Activated effector memory CD4-positive, alpha-beta T cell treated with Interleukin-2 at 50 U/mL for 16 hours (primary cell): ENCODE measurements at regions not wholly inside any gene's neighbourhood (a gene's known extent, or its start where the extent isn't known, plus 50 kb on each side); places are given as distances from the start of the nearest gene placed in this dataset.

Experiments used
- DNase-seq: peaks from one replicate; pipeline ENCODE4 v3.0.0-alpha.2; 2020

- no peak for DNase-seq
Observed at GRCh38 chr2:240347949-240348500, 87.4 kb upstream of the GPC1 start.

DNA sequence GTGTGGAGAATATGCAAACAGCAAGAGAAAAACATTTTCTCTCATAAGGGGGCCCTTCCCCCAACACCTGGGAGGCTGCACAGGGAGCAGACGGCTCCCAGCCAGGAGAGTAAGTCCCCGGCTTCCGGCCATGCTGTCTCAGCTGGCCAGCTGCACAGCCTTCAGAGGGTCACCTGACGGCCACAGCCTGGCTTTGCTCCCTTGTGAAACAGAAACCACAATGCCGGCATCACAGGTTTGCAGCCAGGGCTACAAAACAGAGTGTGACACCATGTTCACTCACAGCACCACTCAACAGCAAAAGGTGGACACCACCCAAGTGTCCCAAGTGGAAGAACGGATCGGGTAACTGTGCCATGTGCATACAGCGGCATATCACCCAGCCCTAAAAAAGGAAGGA is 86.9 kb upstream of the GPC1 start:
- no peak for DNase-seq

GRCh38 chr2:240349133-240350005 is 86.1 kb upstream of the GPC1 start:
- DNase-seq: no peak

- DNase-seq: no peak
Observed at GRCh38 chr2:240350006-240350355, 85.5 kb upstream of the GPC1 start.

GRCh38 chr2:240350696-240351087 is 84.8 kb upstream of the GPC1 start:
- DNase-seq: no peak

DNA sequence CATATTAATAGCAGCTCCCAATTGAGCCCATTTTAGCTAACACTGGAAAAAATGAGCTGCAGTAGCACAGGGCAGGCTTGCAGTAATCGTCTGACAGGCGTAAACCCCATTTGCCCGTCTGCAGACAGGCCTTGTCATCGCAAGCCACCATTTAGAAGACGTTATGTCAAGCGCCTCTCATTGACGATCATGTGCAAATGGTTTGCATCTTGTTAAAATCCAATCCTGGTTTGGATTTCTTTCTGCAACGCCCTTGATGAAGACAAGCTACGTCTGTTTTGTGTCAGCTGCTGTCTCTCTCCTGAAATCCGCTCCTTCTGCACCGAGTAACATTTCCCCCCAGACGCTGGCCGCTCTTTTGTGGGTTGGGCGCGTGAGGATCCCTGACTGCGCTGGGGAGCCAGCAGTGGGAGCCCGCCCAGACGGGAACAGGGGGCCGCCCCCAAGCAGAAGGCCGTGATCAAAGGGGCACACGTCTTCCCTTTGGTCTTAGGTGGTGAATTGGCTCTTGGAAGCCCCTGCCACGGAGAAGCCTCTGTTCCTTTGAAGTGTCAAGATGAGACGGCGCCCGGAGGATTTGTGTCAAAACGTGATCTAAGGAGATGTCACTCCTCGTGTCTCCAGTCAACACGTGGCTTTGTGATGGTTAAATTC is 84.2 kb upstream of the GPC1 start:
- DNase-seq: no peak

DNA sequence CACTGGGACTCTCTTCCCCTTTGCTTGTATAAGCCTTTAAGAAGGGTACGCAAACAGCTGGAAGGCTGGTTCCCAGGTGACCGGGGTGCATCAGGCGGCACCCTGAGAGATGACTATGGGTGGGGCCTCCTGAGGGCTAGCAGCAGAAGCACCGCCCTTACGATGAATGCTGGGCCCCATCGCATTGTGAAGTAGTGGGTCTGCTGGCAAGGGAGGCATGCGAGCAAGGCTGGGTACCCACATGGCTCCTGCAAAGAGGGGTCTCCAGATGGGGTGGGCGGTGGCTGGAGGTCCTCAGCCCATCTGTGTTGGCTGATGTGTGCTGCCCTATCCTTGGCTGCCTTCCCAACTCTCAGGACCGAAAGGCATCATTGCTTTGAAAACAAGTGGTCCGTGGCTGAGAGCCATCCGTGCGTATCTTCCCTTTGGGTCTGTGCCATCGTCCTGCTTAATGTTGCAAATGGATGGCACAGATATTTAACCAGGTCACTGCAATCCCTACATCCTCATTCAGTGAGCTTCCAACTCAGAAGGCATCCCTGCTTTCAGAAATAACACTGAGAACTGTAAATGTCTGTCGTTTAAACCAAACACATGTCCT is 83.5 kb upstream of the GPC1 start:
- DNase-seq: no peak

- no peak for DNase-seq
Observed at GRCh38 chr2:240353086-240353798, 82.2 kb upstream of the GPC1 start.

- DNase-seq: no peak
Observed at GRCh38 chr2:240353944-240354343, 81.5 kb upstream of the GPC1 start.

- DNase-seq: no peak
Observed at GRCh38 chr2:240355001-240355891, 80.2 kb upstream of the GPC1 start.

DNA sequence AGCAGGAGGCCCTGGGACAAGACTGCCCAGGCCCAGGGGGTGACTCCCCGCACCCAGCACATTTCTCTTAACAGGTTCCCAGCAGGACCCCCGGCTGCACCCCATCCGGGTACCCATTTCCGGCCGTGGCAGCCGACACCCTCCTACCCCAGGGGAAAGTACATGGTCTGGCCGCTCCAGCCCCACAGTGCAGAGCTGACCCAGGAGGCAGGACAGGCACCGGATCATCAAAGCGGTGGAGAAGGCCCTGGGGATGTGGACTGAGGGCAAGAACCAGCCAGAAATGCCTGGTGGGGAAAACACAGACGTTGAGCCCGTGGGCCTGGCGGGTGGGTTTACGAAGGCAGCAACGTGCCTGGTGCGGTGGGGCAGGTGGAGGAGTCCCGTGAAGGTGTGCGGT is 79.5 kb upstream of the GPC1 start:
- no peak for DNase-seq

GRCh38 chr2:240356700-240357640 is 78.5 kb upstream of the GPC1 start:
- DNase-seq: no peak

- no peak for DNase-seq
Observed at GRCh38 chr2:240357641-240358012, 77.8 kb upstream of the GPC1 start.

GRCh38 chr2:240358080-240358479 is 77.4 kb upstream of the GPC1 start:
- DNase-seq: no peak

DNA sequence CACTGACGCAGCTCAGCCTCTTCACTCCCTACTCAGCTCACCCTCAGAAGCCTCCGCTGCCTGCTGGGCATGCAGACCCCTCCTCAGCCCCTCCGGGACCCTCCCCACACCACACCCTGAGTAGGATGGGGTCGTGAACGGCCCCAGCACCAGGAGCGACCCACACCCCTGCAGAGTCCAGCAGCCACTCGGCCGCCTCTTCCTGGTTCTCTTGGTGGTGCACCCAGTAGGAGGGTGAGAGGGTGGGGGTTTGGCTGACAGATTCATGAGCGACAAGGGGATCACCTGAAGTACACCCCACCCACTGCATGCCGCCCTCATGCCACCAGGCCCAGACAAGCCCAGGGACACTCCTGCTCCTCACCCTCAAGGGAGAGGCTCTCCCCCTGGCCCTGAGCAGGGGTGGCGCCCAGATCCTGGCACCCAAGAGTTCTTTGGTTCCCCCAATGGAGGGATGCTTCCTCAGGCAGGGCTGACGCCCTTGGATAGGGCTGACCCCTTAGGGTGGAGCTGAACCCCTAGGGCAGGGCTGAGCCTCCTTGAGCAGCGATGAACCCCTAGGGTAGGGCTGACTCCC is 76.6 kb upstream of the GPC1 start:
- DNase-seq: no peak

DNA sequence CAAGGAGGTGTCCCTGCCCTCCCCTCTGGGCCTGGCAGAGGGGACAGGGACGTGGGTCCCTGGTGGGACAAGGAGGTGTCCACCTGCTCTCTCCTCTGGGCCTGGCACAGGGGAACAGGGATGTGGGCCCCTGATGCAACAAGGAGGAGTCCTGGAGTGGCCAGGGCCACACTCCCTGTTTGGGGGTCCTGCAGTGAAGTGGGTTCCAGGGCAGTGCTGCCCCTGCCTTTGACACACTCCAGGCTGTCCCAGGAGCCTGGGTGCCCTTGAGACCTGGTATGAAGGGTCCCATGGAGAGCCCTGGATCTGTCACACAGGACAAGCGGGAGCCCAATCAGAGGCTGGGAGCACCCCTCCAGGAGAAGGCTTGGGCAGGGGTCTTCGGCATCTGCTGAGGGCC is 75.8 kb upstream of the GPC1 start:
- DNase-seq: no peak

DNA sequence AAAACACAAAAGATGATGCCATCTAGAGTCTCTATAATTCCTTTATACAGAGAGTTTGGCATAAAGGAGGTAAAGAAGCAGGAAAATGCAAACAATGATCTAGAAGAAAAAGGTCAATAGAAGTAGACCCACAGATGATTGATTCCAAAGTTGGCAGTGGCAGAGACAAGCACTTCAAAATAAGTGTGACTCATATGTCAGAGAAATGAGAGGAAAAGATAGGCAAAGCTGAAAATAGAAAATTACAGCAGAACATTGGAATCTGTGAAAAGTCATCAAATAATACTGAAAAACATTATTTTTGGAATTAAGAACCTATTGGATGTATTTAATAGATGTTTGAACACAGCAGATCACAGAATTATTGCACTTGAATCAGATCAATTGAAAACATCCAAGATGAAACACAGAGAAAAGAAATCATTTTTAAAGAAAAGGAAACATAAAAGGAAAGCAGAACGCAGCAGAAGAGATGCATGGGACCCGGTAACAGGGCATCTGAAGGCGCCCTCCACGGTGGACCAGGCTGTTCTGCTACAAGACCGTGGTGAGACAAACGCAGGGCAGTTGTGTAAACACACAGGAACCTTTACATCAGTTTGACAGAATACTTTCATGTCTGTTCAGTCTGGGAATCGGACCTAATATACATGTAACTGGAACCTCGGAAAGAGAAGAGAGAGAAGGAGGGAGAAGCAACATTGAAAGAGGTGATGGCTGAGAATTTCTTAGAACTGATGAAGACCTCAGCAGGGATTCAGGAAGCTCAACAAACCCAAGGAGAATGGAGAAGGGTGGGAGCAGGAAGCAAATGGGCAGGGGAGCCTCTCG is 74.6 kb upstream of the GPC1 start:
- DNase-seq: no peak

DNA sequence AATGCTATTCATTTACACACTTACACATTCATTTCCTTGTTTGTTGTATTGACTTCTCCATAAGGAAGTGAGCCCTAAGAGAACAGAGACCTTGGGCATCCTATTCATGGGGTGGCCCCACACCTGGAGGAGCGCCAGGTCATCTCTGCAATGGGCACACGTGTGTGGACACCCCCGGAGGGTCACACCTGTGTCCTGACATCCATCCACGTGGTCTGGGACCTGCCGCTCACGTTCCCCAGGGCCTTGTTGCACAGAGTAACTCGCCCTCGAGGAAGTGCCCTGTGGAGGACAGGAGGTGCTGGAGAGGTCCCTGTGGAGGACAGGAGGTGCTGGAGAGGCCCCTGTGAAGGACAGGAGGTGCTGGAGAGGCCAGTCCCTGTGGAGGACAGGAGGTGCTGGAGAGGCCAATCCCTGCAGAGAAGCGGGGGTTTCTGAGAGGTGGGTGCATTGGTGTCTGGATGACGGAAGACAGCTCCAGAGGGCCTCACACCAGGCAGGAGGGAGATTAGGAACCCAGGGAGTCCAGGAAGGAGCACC is 73.2 kb upstream of the GPC1 start:
- no peak for DNase-seq
